ENCODE measurements at regions not wholly inside any gene's neighbourhood (a gene's known extent, or its start where the extent isn't known, plus 50 kb on each side); places are given as distances from the start of the nearest gene placed in this dataset.
"Not testable (repeated sequence)": the region's sequence is repeated elsewhere in the genome, so short reads cannot be mapped to it uniquely, and the experiment has no call there.

DNA sequence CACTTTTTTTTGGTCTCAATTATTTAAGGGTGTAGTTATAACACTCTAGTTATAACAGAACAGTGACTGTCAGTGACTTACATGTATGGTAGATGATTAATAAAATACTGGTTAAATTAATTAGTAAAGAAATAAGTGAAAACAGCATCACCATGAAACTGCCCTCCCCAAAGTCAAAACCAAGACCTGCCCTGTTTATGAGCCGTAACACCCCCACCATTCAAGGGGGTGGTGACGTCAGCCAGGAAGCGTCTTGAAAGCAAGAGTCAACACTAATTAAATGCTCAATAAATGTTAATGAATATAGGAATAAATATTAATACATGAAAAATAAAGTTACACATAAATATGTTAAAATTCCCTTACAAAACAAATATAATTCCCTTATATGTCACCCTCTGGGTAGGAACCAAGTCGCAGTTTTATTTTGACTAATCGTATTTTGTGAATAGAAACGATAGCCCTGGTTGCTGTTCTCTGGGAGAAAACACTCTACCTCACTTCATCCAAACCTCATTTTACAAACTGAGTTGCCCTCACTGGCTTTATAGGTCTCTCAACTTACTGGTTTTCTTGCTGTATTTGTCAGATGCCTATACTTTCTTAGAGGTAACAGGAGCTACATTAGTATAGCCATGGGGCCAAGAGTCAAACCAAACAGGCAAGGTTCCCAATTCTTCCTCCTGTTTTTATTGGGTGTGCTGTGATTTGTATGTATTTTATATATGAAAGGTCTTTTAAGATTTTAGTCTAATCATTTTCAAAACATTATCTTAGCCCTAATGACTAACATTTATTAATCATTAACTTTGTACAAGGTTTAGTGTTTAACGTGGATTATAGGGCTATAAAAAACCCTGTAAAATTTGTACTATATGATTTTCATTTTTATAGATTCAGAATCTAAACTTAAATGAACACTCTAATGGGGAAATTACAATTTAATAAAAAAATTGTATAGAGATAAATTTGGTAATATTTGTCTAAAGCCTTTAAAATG is 227.9 kb upstream of the IRAK1BP1 start:
- Histone ChIP-seq H3K27ac (ENCODE audit: extremely low read depth, low read depth, low read length) (no peak overlapping the region), H3K9me3 (replicated peaks; ENCODE audit: control insufficient read depth, insufficient read depth, low read depth, low read length) (no peaks in the 10 kb centered on the region), H3K9me1 (ENCODE audit: control insufficient read depth, insufficient read depth, low read length) (no peaks in the 10 kb centered on the region), H2AFZ (ENCODE audit: low read depth, low read length) (no peak overlapping the region), H4K20me1 (replicated peaks; ENCODE audit: control insufficient read depth, insufficient read depth, low read length) (no peaks in the 10 kb centered on the region), H3K9ac (ENCODE audit: insufficient read depth in 1 of 2, low read depth in 2 of 2, low read length in 2 of 2) (no peak overlapping the region), H3K4me2 (ENCODE audit: insufficient read depth, low read length) (no peak overlapping the region), H3K79me2 (ENCODE audit: control insufficient read depth, insufficient read depth, low read length) (no peaks in the 10 kb centered on the region), H3K4me3 (no peak overlapping the region), H3K4me1 (replicated peaks in 1 of 2; ENCODE audit: control insufficient read depth in 2 of 2, insufficient read depth in 2 of 2, low read length in 2 of 2) (no peaks in the 10 kb centered on the region), H3K27me3 (ENCODE audit: control insufficient read depth in 2 of 2, insufficient read depth in 2 of 2, low read length in 2 of 2) (no peaks in the 10 kb centered on the region), H3K36me3 (ENCODE audit: control insufficient read depth, insufficient read depth, low read length) (no peaks in the 10 kb centered on the region)
- DNase-seq (ENCODE audit: extremely low read depth in 1 of 4, low spot score in 3 of 4), result no peak
- FAIRE-seq, result no peak
- 2% methylated on average over 7 of the region's 7 CpGs for WGBS (ENCODE audit: insufficient coverage, low coverage, missing lambda C conversion rate)
- no peak for ATAC-seq
- POLR2A ChIA-PET, result no interaction called here
- no peak for TF ChIP-seq SNRNP70 (optimal IDR thresholded peaks at IDR 0.05; ENCODE audit: low read depth, low read length)
- no peak for TF ChIP-seq KLF13 (tag; IDR thresholded peaks at IDR 0.05; ENCODE audit: borderline replicate concordance, low read depth)
- TF ChIP-seq HNRNPUL1 (IDR thresholded peaks at IDR 0.05; ENCODE audit: low read length), result no peak
- no peak for TF ChIP-seq CHCHD3 (CRISPR knock-in tag; IDR thresholded peaks at IDR 0.05)
- no peak for TF ChIP-seq ZNF239 (CRISPR knock-in tag; IDR thresholded peaks at IDR 0.05)
- TF ChIP-seq SP1 (CRISPR knock-in tag; IDR thresholded peaks at IDR 0.05), result no peak
- TF ChIP-seq NCOA2 (IDR thresholded peaks at IDR 0.05; ENCODE audit: partially characterized antibody in 2 of 2), result no peak
- TF ChIP-seq YY1 (IDR thresholded peaks at IDR 0.05; ENCODE audit: borderline replicate concordance in 1 of 3, control insufficient read depth in 1 of 3, extremely low read depth in 1 of 3, insufficient read depth in 3 of 3, insufficient read length in 1 of 3, insufficient replicate concordance in 2 of 3, low read depth in 1 of 3, low read length in 2 of 3), result no peak
- no peak for TF ChIP-seq NCOA6 (IDR thresholded peaks at IDR 0.05)
- no peak for TF ChIP-seq ZNF57 (CRISPR knock-in tag; IDR thresholded peaks at IDR 0.05)
- no peak for TF ChIP-seq ZNF165 (CRISPR knock-in tag; IDR thresholded peaks at IDR 0.05; ENCODE audit: borderline replicate concordance)
- TF ChIP-seq ZNF311 (CRISPR knock-in tag; IDR thresholded peaks at IDR 0.05), result no peak
- TF ChIP-seq GABPB2 (CRISPR knock-in tag; conservative IDR thresholded peaks at IDR 0.05), result no peak
- no peak for TF ChIP-seq FOXK2 (conservative IDR thresholded peaks at IDR 0.05 in 1 of 2, IDR thresholded peaks at IDR 0.05 in 1 of 2; ENCODE audit: low read depth in 2 of 2)
- BruUV-seq (replicated peaks), result no TSS peak
- CTCF ChIA-PET (ENCODE audit: low intra/inter-chr PET ratio), result no interaction called here
- in situ Hi-C loops (cut with MboI) (no loop called here), intact Hi-C loops (cut with micrococcal nuclease) (no loop called here)

- FAIRE-seq; CTCF ChIA-PET (ENCODE audit: low intra/inter-chr PET ratio); ATAC-seq; H3K9me1 ChIP-seq (ENCODE audit: control insufficient read depth, insufficient read depth, low read length); DNase-seq (ENCODE audit: extremely low read depth in 1 of 4, low spot score in 3 of 4); H3K4me1 ChIP-seq (replicated peaks in 1 of 2; ENCODE audit: control insufficient read depth in 2 of 2, insufficient read depth in 2 of 2, low read length in 2 of 2); H4K20me1 ChIP-seq (replicated peaks; ENCODE audit: control insufficient read depth, insufficient read depth, low read length); in situ Hi-C loops (cut with MboI); POLR2A ChIA-PET; H3K36me3 ChIP-seq (ENCODE audit: control insufficient read depth, insufficient read depth, low read length); H3K27ac ChIP-seq (ENCODE audit: extremely low read depth, low read depth, low read length); H2AFZ ChIP-seq (ENCODE audit: low read depth, low read length); H3K79me2 ChIP-seq (ENCODE audit: control insufficient read depth, insufficient read depth, low read length); H3K4me2 ChIP-seq (ENCODE audit: insufficient read depth, low read length); H3K9me3 ChIP-seq (replicated peaks; ENCODE audit: control insufficient read depth, insufficient read depth, low read depth, low read length); H3K9ac ChIP-seq (ENCODE audit: insufficient read depth in 1 of 2, low read depth in 2 of 2, low read length in 2 of 2); H3K4me3 ChIP-seq; BruUV-seq (replicated peaks); intact Hi-C loops (cut with micrococcal nuclease); H3K27me3 ChIP-seq (ENCODE audit: control insufficient read depth in 2 of 2, insufficient read depth in 2 of 2, low read length in 2 of 2): not testable (repeated sequence)
- WGBS (ENCODE audit: insufficient coverage, low coverage, missing lambda C conversion rate), result 0% methylated on average over 6 of the region's 6 CpGs
These were observed 223.4 kb upstream of the IRAK1BP1 start for GRCh38 chr6:78643976-78644375.

All from K562 (cell line).